Stomach (tissue), 8 donors: ENCODE measurements at regions not wholly inside any gene's neighbourhood (a gene's known extent, or its start where the extent isn't known, plus 50 kb on each side); places are given as distances from the start of the nearest gene placed in this dataset.

Experiments
- DNase-seq, 2 donors: peaks; one replicate each; pipeline versions ENCODE4 v3.0.0 to v3.0.0-alpha.2; 2013 to 2019
- H3K27ac ChIP-seq, 5 donors: fragments of 200-600 bp in 4 of 5; sonication (generic) in 4 of 5; one replicate each; pipeline ENCODE4 v1.5.1; 2013 to 2019; ENCODE audit warnings: mild to moderate bottlenecking in 1 of 5, moderate library complexity in 1 of 5
- H3K27me3 ChIP-seq, 3 donors: fragments of 200-600 bp; sonication (generic); one replicate each; pipeline ENCODE4 v1.5.1; 2017 to 2019; ENCODE audit warnings: mixed run types in 1 of 3
- H3K36me3 ChIP-seq, 4 donors: fragments of 200-600 bp; sonication (generic); 1 replicate in 3 of 4; 2 replicates in 1 of 4; pipeline ENCODE4 v1.5.1; 2016 to 2019
- H3K4me1 ChIP-seq, 4 donors: fragments of 200-600 bp; sonication (generic); one replicate each; pipeline ENCODE4 v1.5.1; 2016 to 2019
- H3K4me3 ChIP-seq, 4 donors: fragments of 200-600 bp; sonication (generic) in 3 of 4; one replicate each; pipeline ENCODE4 v1.5.1; 2016 to 2019; ENCODE audit warnings: mild to moderate bottlenecking in 1 of 4
- H3K9me3 ChIP-seq, 4 donors: fragments of 200-600 bp; sonication (generic); one replicate each; pipeline ENCODE4 v1.5.1; 2016 to 2019
- CTCF ChIP-seq, 7 experiments: fragments of 450-650 bp in 4 of 7; fragments of 200-600 bp in 3 of 7; sonication (generic) in 3 of 7; IDR thresholded peaks; one replicate each; pipeline ENCODE4 v1.5.1; 2016 to 2019; ENCODE audit warnings: antibody characterized with exemption in 7 of 7, control low read depth in 2 of 7, mild to moderate bottlenecking in 1 of 7
- EP300 ChIP-seq: sonication (generic); formaldehyde crosslinking; IDR thresholded peaks from one replicate; pipeline ENCODE4 v1.6.1; 2017; ENCODE audit warnings: antibody characterized with exemption
- POLR2A ChIP-seq, 4 donors: fragments of 450-650 bp; IDR thresholded peaks; one replicate each; pipeline ENCODE4 v1.6.1; 2016; ENCODE audit warnings: antibody characterized with exemption in 4 of 4, control low read depth in 2 of 4, mild to moderate bottlenecking in 1 of 4, moderate library complexity in 1 of 4
- POLR2AphosphoS5 ChIP-seq, 3 donors: sonication (generic); formaldehyde crosslinking; IDR thresholded peaks; one replicate each; pipeline ENCODE4 v1.6.1; 2016; ENCODE audit warnings: antibody characterized with exemption in 3 of 3
- WGBS, 5 donors: extraction: QIAGEN DNeasy Blood & Tissue Kit in 3 of 5; methylation state at CpG; one replicate each; pipeline versions ENCODE4 v1.1.5 to v1.1.7; 2013 to 2018; 5-methylcytosine and 5-hydroxymethylcytosine counted together
- intact Hi-C: fragments of 100-400 bp; cut with DNase I; formaldehyde crosslinking; loops from one replicate; pipeline ENCODE4 v1.15.1; 2023; ENCODE audit warnings: low total_unique reads
- donor health status: healthy with polysubstance abuse.
- donor health status: Bipolar disorder and iron deficiency.
- donor health status: healthy.

- 65 to 71% (median 68%) methylated on average over 7 of the region's 7 CpGs for WGBS, 5 donors
- H3K27ac ChIP-seq, result peak overlapping the region in 4 of 5 donors; percentile 34 to 60 (median 50)
- DNase-seq, result peak; percentile 31 to 68
- no peaks in the 10 kb centered on the region for H3K36me3 ChIP-seq
- intact Hi-C loops, result no loop called here
- no peaks in the 10 kb centered on the region for H3K9me3 ChIP-seq
- peaks cover 0 to 4% (median 0%) of the 10 kb centered on the region in 4 donors for H3K4me1 ChIP-seq
- H3K4me3 ChIP-seq, result no peak overlapping the region
- TF ChIP-seq POLR2AphosphoS5 (IDR thresholded peaks at IDR 0.05) (peak in 2 of 3 donors; percentile 7 to 54), POLR2A (IDR thresholded peaks at IDR 0.05) (no peak)
- H3K27me3 ChIP-seq, result no peaks in the 10 kb centered on the region
Measured at GRCh38 chr4:100738196-100739165, 220.7 kb upstream of the EMCN start.

GRCh38 chr4:100736641-100737451 is 219.0 kb upstream of the EMCN start:
- no peaks in the 10 kb centered on the region for H3K9me3 ChIP-seq
- peak overlapping the region in 1 of 5 donors; percentile 34 for H3K27ac ChIP-seq
- peaks cover 0 to 4% (median 0%) of the 10 kb centered on the region in 4 donors for H3K4me1 ChIP-seq
- no peaks in the 10 kb centered on the region for H3K27me3 ChIP-seq
- 44 to 65% (median 64%) methylated on average over 2 of the region's 2 CpGs for WGBS, 5 donors
- no peak for TF ChIP-seq CTCF (IDR thresholded peaks at IDR 0.05)
- TF ChIP-seq POLR2AphosphoS5 (IDR thresholded peaks at IDR 0.05), result peak in 1 of 3 donors; percentile 20
- no peaks in the 10 kb centered on the region for H3K36me3 ChIP-seq
- intact Hi-C loops, result no loop called here
- peak in 1 of 2 donors; percentile 27 for DNase-seq
- no peak overlapping the region for H3K4me3 ChIP-seq

GRCh38 chr4:100728861-100729260 is 211.0 kb upstream of the EMCN start:
- H3K27ac ChIP-seq, result no peak overlapping the region
- peaks cover 0 to 3% (median 0%) of the 10 kb centered on the region in 4 donors for H3K9me3 ChIP-seq
- H3K4me1 ChIP-seq, result no peaks in the 10 kb centered on the region
- H3K36me3 ChIP-seq, result no peaks in the 10 kb centered on the region
- H3K27me3 ChIP-seq, result no peaks in the 10 kb centered on the region
- intact Hi-C loops, result no loop called here
- TF ChIP-seq EP300 (no peak), POLR2A (IDR thresholded peaks at IDR 0.05) (no peak), POLR2AphosphoS5 (IDR thresholded peaks at IDR 0.05) (no peak), CTCF (IDR thresholded peaks at IDR 0.05) (no peak)
- DNase-seq, result no peak
- WGBS, 5 donors, result 80 to 91% (median 86%) methylated on average over 4 of the region's 4 CpGs
- H3K4me3 ChIP-seq, result no peak overlapping the region

- DNase-seq, result no peak
- no peak overlapping the region for H3K4me3 ChIP-seq
- peaks cover 0 to 5% (median 2%) of the 10 kb centered on the region in 4 donors for H3K9me3 ChIP-seq
- no peak overlapping the region for H3K27ac ChIP-seq
- no peaks in the 10 kb centered on the region for H3K4me1 ChIP-seq
- TF ChIP-seq CTCF (IDR thresholded peaks at IDR 0.05) (no peak), EP300 (no peak), POLR2A (IDR thresholded peaks at IDR 0.05) (no peak), POLR2AphosphoS5 (IDR thresholded peaks at IDR 0.05) (no peak)
- no peaks in the 10 kb centered on the region for H3K36me3 ChIP-seq
- no peaks in the 10 kb centered on the region for H3K27me3 ChIP-seq
- WGBS, 5 donors, result 65 to 75% (median 68%) methylated on average over 3 of the region's 3 CpGs
- intact Hi-C loops, result no loop called here
Measured at GRCh38 chr4:100722866-100723459, 205.1 kb upstream of the EMCN start.
